Karpas-422 (cell line): ENCODE measurements at regions not wholly inside any gene's neighbourhood (a gene's known extent, or its start where the extent isn't known, plus 50 kb on each side); places are given as distances from the start of the nearest gene placed in this dataset.

Experiments
- DNase-seq: peaks from one replicate; pipeline ENCODE4 v3.0.0-alpha.2; 2015
- H2AFZ ChIP-seq: fragments of 200-600 bp; sonication (generic); 2 replicates; pipeline ENCODE4 v1.6.1; 2014; ENCODE audit warnings: antibody characterized with exemption, low read length, mixed read lengths
- H3K27ac ChIP-seq: fragments of 200-600 bp; sonication (generic); 2 replicates; pipeline ENCODE4 v1.5.1; 2014; ENCODE audit warnings: mild to moderate bottlenecking, low read length, moderate library complexity
- H3K27me3 ChIP-seq: fragments of 200-600 bp; sonication (generic); 2 replicates; pipeline ENCODE4 v1.6.1; 2014; ENCODE audit warnings: low read length, mixed read lengths
- H3K36me3 ChIP-seq: fragments of 200-600 bp; sonication (generic); 2 replicates; pipeline ENCODE4 v1.6.1; 2014; ENCODE audit warnings: low read length, mixed read lengths; ENCODE audit not compliant: insufficient read depth
- H3K4me1 ChIP-seq: fragments of 200-600 bp; sonication (generic); 2 replicates; pipeline ENCODE4 v1.6.1; 2014; ENCODE audit warnings: mild to moderate bottlenecking, low read length, mixed read lengths
- H3K4me2 ChIP-seq: fragments of 200-600 bp; sonication (generic); 2 replicates; pipeline ENCODE4 v1.6.1; 2014; ENCODE audit warnings: low read length, low read depth, mild to moderate bottlenecking; ENCODE audit not compliant: poor library complexity, severe bottlenecking
- H3K4me3 ChIP-seq: fragments of 200-600 bp; sonication (generic); 2 replicates; pipeline ENCODE4 v1.5.1; 2014; ENCODE audit warnings: mild to moderate bottlenecking, antibody characterized with exemption, low read length, mixed read lengths
- H3K79me2 ChIP-seq: fragments of 200-600 bp; sonication (generic); 2 replicates; pipeline ENCODE4 v1.6.1; 2014; ENCODE audit warnings: mild to moderate bottlenecking, low read length, mixed read lengths
- H3K9ac ChIP-seq: fragments of 200-600 bp; sonication (generic); 2 replicates; pipeline ENCODE4 v1.6.0; 2014; ENCODE audit warnings: low read length
- H3K9me2 ChIP-seq: fragments of 200-600 bp; sonication (generic), shearing (Covaris generic); replicated peaks from 2 replicates; pipeline ENCODE4 v1.6.0; 2014; ENCODE audit warnings: mild to moderate bottlenecking, low read length, moderate library complexity; ENCODE audit not compliant: insufficient read depth
- H3K9me3 ChIP-seq: fragments of 300-700, 200-600 bp; sonication (generic); 2 replicates; pipeline ENCODE4 v1.6.1; 2014; ENCODE audit warnings: low read length, mixed read lengths
- H4K20me1 ChIP-seq: fragments of 200-600 bp; sonication (generic); 2 replicates; pipeline ENCODE4 v1.6.1; 2014; ENCODE audit warnings: mild to moderate bottlenecking, antibody characterized with exemption, low read length, low read depth; ENCODE audit not compliant: insufficient read depth

GRCh38 chr5:88144219-88145001, 124.2 kb downstream of the TMEM161B start:
- no peak overlapping the region for H3K27ac ChIP-seq
- H3K9me3 ChIP-seq, result no peaks in the 10 kb centered on the region
- H3K36me3 ChIP-seq, result no peaks in the 10 kb centered on the region
- no peak overlapping the region for H2AFZ ChIP-seq
- no peaks in the 10 kb centered on the region for H3K27me3 ChIP-seq
- H3K4me1 ChIP-seq, result peaks cover 12% of the 10 kb centered on the region
- H3K9me2 ChIP-seq, result no peaks in the 10 kb centered on the region
- no peak overlapping the region for H3K4me2 ChIP-seq
- no peaks in the 10 kb centered on the region for H3K79me2 ChIP-seq
- H3K9ac ChIP-seq, result no peak overlapping the region
- no peak for DNase-seq
- no peaks in the 10 kb centered on the region for H4K20me1 ChIP-seq
- no peak overlapping the region for H3K4me3 ChIP-seq

- H3K4me2 ChIP-seq, result no peak overlapping the region
- no peaks in the 10 kb centered on the region for H3K9me3 ChIP-seq
- H3K27ac ChIP-seq, result no peak overlapping the region
- no peak for DNase-seq
- H4K20me1 ChIP-seq, result no peaks in the 10 kb centered on the region
- no peaks in the 10 kb centered on the region for H3K36me3 ChIP-seq
- H3K79me2 ChIP-seq, result no peaks in the 10 kb centered on the region
- H3K9ac ChIP-seq, result no peak overlapping the region
- H3K4me3 ChIP-seq, result no peak overlapping the region
- H3K27me3 ChIP-seq, result no peaks in the 10 kb centered on the region
- H2AFZ ChIP-seq, result no peak overlapping the region
- no peaks in the 10 kb centered on the region for H3K9me2 ChIP-seq
- H3K4me1 ChIP-seq, result peaks cover 12% of the 10 kb centered on the region
Measured at GRCh38 chr5:88143693-88144218, 124.9 kb downstream of the TMEM161B start.

- Histone ChIP-seq H3K4me3 (peak overlapping the region; percentile 62), H4K20me1 (no peaks in the 10 kb centered on the region), H3K9ac (no peak overlapping the region), H2AFZ (peak overlapping the region; percentile 54; the same call in 1 of the 2 replicates), H3K36me3 (no peaks in the 10 kb centered on the region), H3K79me2 (no peaks in the 10 kb centered on the region), H3K9me2 (no peaks in the 10 kb centered on the region), H3K27me3 (no peaks in the 10 kb centered on the region), H3K4me2 (peak overlapping the region; percentile 74), H3K27ac (no peak overlapping the region), H3K9me3 (no peaks in the 10 kb centered on the region), H3K4me1 (peaks cover 12% of the 10 kb centered on the region)
- DNase-seq, result no peak
Measured at GRCh38 chr5:88142886-88143692, 125.6 kb downstream of the TMEM161B start.

GRCh38 chr5:88142636-88142885, 126.1 kb downstream of the TMEM161B start:
- Histone ChIP-seq H4K20me1 (no peaks in the 10 kb centered on the region), H3K9me3 (no peaks in the 10 kb centered on the region), H2AFZ (peak overlapping the region; percentile 54), H3K79me2 (no peaks in the 10 kb centered on the region), H3K9ac (peak overlapping the region; percentile 42), H3K9me2 (no peaks in the 10 kb centered on the region), H3K4me2 (peak overlapping the region; percentile 74), H3K4me3 (peak overlapping the region; percentile 62), H3K27me3 (no peaks in the 10 kb centered on the region), H3K27ac (no peak overlapping the region), H3K36me3 (no peaks in the 10 kb centered on the region), H3K4me1 (peaks cover 12% of the 10 kb centered on the region)
- DNase-seq, result no peak

- Histone ChIP-seq H3K27ac (no peak overlapping the region), H4K20me1 (no peaks in the 10 kb centered on the region), H3K27me3 (no peaks in the 10 kb centered on the region), H2AFZ (no peak overlapping the region), H3K4me3 (no peak overlapping the region), H3K9me3 (no peaks in the 10 kb centered on the region), H3K9me2 (no peaks in the 10 kb centered on the region), H3K36me3 (no peaks in the 10 kb centered on the region), H3K4me2 (no peak overlapping the region), H3K4me1 (peaks cover 12% of the 10 kb centered on the region), H3K79me2 (no peaks in the 10 kb centered on the region), H3K9ac (no peak overlapping the region)
- peak; percentile 90 for DNase-seq
Measured at GRCh38 chr5:88140856-88141752, 127.5 kb downstream of the TMEM161B start.

GRCh38 chr5:88140396-88140855, 128.2 kb downstream of the TMEM161B start:
- Histone ChIP-seq H4K20me1 (no peaks in the 10 kb centered on the region), H3K9ac (no peak overlapping the region), H3K36me3 (no peaks in the 10 kb centered on the region), H3K27me3 (no peaks in the 10 kb centered on the region), H3K79me2 (no peaks in the 10 kb centered on the region), H2AFZ (no peak overlapping the region), H3K9me2 (no peaks in the 10 kb centered on the region), H3K27ac (no peak overlapping the region), H3K4me1 (peaks cover 12% of the 10 kb centered on the region), H3K4me2 (no peak overlapping the region), H3K4me3 (no peak overlapping the region), H3K9me3 (no peaks in the 10 kb centered on the region)
- no peak for DNase-seq

GRCh38 chr5:88130211-88130815, 138.3 kb downstream of the TMEM161B start:
- Histone ChIP-seq H3K9ac (no peak overlapping the region), H3K4me1 (no peaks in the 10 kb centered on the region), H3K4me3 (no peak overlapping the region), H2AFZ (no peak overlapping the region), H3K27me3 (no peaks in the 10 kb centered on the region), H3K79me2 (no peaks in the 10 kb centered on the region), H3K9me2 (no peaks in the 10 kb centered on the region), H3K36me3 (no peaks in the 10 kb centered on the region), H4K20me1 (no peaks in the 10 kb centered on the region), H3K4me2 (no peak overlapping the region), H3K9me3 (no peaks in the 10 kb centered on the region), H3K27ac (no peak overlapping the region)
- no peak for DNase-seq
